ENCODE measurements at regions not wholly inside any gene's neighbourhood (a gene's known extent, or its start where the extent isn't known, plus 50 kb on each side); places are given as distances from the start of the nearest gene placed in this dataset.

GRCh38 chr1:102099916-102100315 is 103.2 kb upstream of the OLFM3 start:
- H3K4me1 ChIP-seq (ENCODE audit: control insufficient read depth in 1 of 2, insufficient read depth in 2 of 2, low read length in 2 of 2) = no peaks in the 10 kb centered on the region
- H3K27me3 ChIP-seq (ENCODE audit: control insufficient read depth in 1 of 2, insufficient read depth in 2 of 2, low read length in 1 of 2) = no peaks in the 10 kb centered on the region
- no peak for ATAC-seq (ENCODE audit: low FRiP score)
- H3K36me3 ChIP-seq (ENCODE audit: control insufficient read depth in 1 of 2, insufficient read depth in 2 of 2, low read length in 1 of 2) = no peaks in the 10 kb centered on the region
- H3K4me3 ChIP-seq (ENCODE audit: low read length in 2 of 2) = no peak overlapping the region
- intact Hi-C loops (cut with DNase I) = no loop called here
- H3K27ac ChIP-seq (ENCODE audit: low read depth in 1 of 2, low read length in 2 of 2) = no peak overlapping the region
- no peak for DNase-seq
- H3K9me3 ChIP-seq (ENCODE audit: control insufficient read depth, low read length) = no peaks in the 10 kb centered on the region
- WGBS, 2 donors = 83% methylated on average over 4 of the region's 4 CpGs

DNA sequence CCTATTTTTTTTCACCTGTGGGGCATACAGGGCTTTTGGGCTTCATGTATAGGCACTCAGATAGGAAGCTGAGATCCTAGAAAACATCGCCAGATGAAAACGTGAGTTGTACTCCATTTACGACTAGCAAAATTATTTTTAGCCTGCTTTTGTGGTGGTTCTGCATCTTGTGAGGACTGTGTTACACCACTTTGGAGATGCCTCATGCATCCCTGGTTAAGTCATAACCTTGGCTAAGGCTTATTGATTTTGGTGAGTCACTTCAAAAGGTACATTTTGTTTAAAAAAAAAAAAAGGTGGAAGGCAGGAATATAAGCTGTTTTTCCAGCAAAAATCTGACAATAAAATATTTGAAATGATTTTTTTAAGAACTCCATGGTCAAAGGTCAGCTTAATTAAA is 101.8 kb upstream of the OLFM3 start:
- H3K27me3 ChIP-seq (ENCODE audit: control insufficient read depth in 1 of 2, insufficient read depth in 2 of 2, low read length in 1 of 2) = no peaks in the 10 kb centered on the region
- no peaks in the 10 kb centered on the region for H3K4me1 ChIP-seq (ENCODE audit: control insufficient read depth in 1 of 2, insufficient read depth in 2 of 2, low read length in 2 of 2)
- H3K4me3 ChIP-seq (ENCODE audit: low read length in 2 of 2) = no peak overlapping the region
- no peaks in the 10 kb centered on the region for H3K9me3 ChIP-seq (ENCODE audit: control insufficient read depth, low read length)
- 74 to 80% methylated on average over 3 of the region's 3 CpGs for WGBS, 2 donors
- H3K36me3 ChIP-seq (ENCODE audit: control insufficient read depth in 1 of 2, insufficient read depth in 2 of 2, low read length in 1 of 2) = no peaks in the 10 kb centered on the region
- intact Hi-C loops (cut with DNase I) = no loop called here
- H3K27ac ChIP-seq (ENCODE audit: low read depth in 1 of 2, low read length in 2 of 2) = no peak overlapping the region
- ATAC-seq (ENCODE audit: low FRiP score) (no peak), DNase-seq (no peak)

DNA sequence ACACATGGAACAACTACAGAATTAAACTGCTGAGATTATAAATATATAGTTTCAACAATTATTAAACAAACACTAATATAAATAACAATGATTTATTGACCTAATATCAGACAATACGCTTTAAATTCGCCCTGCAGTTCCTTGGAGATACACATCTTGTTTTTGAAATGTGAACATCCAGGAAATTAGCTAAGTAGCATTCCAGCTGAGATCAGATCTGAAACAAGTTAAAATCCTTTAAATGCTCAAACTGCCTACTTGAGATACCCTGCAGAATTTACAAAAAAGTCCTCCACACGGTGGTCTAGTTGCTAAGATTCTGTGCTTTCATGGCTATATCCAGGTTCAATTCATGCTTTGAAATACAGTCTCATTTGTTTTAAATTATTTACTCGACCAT is 101.4 kb upstream of the OLFM3 start:
- no peaks in the 10 kb centered on the region for H3K9me3 ChIP-seq (ENCODE audit: control insufficient read depth, low read length)
- WGBS, 2 donors = 49 to 57% methylated on average over 4 of the region's 4 CpGs
- no peak overlapping the region for H3K27ac ChIP-seq (ENCODE audit: low read depth in 1 of 2, low read length in 2 of 2)
- H3K27me3 ChIP-seq (ENCODE audit: control insufficient read depth in 1 of 2, insufficient read depth in 2 of 2, low read length in 1 of 2) = no peaks in the 10 kb centered on the region
- ATAC-seq (ENCODE audit: low FRiP score) = no peak
- intact Hi-C loops (cut with DNase I) = no loop called here
- no peaks in the 10 kb centered on the region for H3K36me3 ChIP-seq (ENCODE audit: control insufficient read depth in 1 of 2, insufficient read depth in 2 of 2, low read length in 1 of 2)
- H3K4me1 ChIP-seq (ENCODE audit: control insufficient read depth in 1 of 2, insufficient read depth in 2 of 2, low read length in 2 of 2) = no peaks in the 10 kb centered on the region
- no peak overlapping the region for H3K4me3 ChIP-seq (ENCODE audit: low read length in 2 of 2)
- no peak for DNase-seq

DNA sequence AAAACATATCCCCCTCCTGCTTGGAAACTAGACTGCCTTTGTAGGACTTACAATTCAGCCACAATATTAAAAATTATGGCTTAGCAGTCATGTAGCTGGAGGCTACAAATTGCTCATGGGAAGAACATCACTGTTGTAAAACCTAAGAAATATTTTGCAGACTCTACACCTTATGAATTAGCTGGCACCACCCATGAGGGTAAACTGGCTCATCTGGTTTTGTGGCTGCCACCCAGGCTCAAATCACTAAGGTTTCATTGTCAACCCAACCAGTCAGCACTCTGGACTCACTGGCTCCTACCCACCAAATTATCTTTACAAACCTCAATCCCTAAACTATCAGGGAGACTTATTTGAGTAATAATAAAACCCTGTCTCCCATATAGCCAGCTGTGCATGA is 100.7 kb upstream of the OLFM3 start:
- no peaks in the 10 kb centered on the region for H3K4me1 ChIP-seq (ENCODE audit: control insufficient read depth in 1 of 2, insufficient read depth in 2 of 2, low read length in 2 of 2)
- H3K9me3 ChIP-seq (ENCODE audit: control insufficient read depth, low read length) = no peaks in the 10 kb centered on the region
- H3K27me3 ChIP-seq (ENCODE audit: control insufficient read depth in 1 of 2, insufficient read depth in 2 of 2, low read length in 1 of 2) = no peaks in the 10 kb centered on the region
- DNase-seq (no peak), ATAC-seq (ENCODE audit: low FRiP score) (no peak)
- no peaks in the 10 kb centered on the region for H3K36me3 ChIP-seq (ENCODE audit: control insufficient read depth in 1 of 2, insufficient read depth in 2 of 2, low read length in 1 of 2)
- H3K4me3 ChIP-seq (ENCODE audit: low read length in 2 of 2) = no peak overlapping the region
- no peak overlapping the region for H3K27ac ChIP-seq (ENCODE audit: low read depth in 1 of 2, low read length in 2 of 2)
- intact Hi-C loops (cut with DNase I) = no loop called here

DNA sequence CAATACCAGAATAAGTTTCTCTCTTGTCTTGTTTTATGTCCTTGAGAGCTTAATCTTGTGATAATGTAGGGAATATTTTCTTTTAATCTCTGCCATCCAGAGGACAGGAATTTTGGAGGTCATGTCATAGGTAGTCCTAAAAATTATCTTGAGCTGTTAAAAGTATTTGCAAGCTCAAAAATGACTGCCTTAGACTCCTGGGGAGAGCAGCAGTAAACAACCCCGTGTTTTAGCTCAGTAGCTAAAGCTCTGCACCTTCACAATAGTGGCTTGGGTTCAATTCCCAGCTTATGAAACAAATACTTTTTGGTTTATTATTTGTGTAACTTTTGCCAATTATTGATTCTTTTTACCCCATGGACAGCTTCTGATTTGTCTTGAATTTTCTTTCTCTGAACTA is 99.4 kb upstream of the OLFM3 start:
- Histone ChIP-seq H3K27ac (ENCODE audit: low read depth in 1 of 2, low read length in 2 of 2) (no peak overlapping the region), H3K4me1 (ENCODE audit: control insufficient read depth in 1 of 2, insufficient read depth in 2 of 2, low read length in 2 of 2) (no peaks in the 10 kb centered on the region), H3K27me3 (ENCODE audit: control insufficient read depth in 1 of 2, insufficient read depth in 2 of 2, low read length in 1 of 2) (no peaks in the 10 kb centered on the region), H3K36me3 (ENCODE audit: control insufficient read depth in 1 of 2, insufficient read depth in 2 of 2, low read length in 1 of 2) (no peaks in the 10 kb centered on the region), H3K9me3 (ENCODE audit: control insufficient read depth, low read length) (no peaks in the 10 kb centered on the region), H3K4me3 (ENCODE audit: low read length in 2 of 2) (no peak overlapping the region)
- no peak for DNase-seq
- intact Hi-C loops (cut with DNase I) = no loop called here
- ATAC-seq (ENCODE audit: low FRiP score) = no peak
- 30 to 50% methylated on average over 1 of the region's 1 CpG for WGBS, 2 donors

DNA sequence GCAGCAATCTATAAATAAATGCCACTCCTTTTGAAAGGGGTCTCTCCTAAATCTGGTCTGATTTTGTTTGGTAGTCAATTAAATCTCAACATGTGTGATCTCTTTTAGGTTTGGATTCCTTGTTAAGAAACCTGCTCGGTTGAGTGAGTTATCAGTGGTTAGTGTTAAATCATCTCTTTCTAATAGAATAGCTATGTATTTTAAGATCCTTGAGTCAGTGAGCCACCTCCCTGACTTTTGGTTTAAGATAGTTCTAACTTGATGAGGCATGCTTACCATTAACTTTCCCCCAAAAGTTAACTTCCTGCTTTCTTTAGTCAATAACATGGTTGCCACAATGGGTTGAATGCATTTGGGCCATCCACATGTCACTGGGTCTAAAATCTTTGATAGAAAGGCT is 93.1 kb upstream of the OLFM3 start:
- Histone ChIP-seq H3K9me3 (ENCODE audit: control insufficient read depth, low read length) (peaks cover 1% of the 10 kb centered on the region), H3K36me3 (ENCODE audit: control insufficient read depth in 1 of 2, insufficient read depth in 2 of 2, low read length in 1 of 2) (no peaks in the 10 kb centered on the region), H3K27ac (ENCODE audit: low read depth in 1 of 2, low read length in 2 of 2) (no peak overlapping the region), H3K4me3 (ENCODE audit: low read length in 2 of 2) (no peak overlapping the region), H3K27me3 (ENCODE audit: control insufficient read depth in 1 of 2, insufficient read depth in 2 of 2, low read length in 1 of 2) (no peaks in the 10 kb centered on the region), H3K4me1 (ENCODE audit: control insufficient read depth in 1 of 2, insufficient read depth in 2 of 2, low read length in 2 of 2) (no peaks in the 10 kb centered on the region)
- no peak for ATAC-seq (ENCODE audit: low FRiP score)
- WGBS, 2 donors = 77 to 91% methylated on average over 1 of the region's 1 CpG
- no peak for DNase-seq
- intact Hi-C loops (cut with DNase I) = no loop called here

- no peak overlapping the region for H3K4me3 ChIP-seq (ENCODE audit: low read length in 2 of 2)
- no peaks in the 10 kb centered on the region for H3K36me3 ChIP-seq (ENCODE audit: control insufficient read depth in 1 of 2, insufficient read depth in 2 of 2, low read length in 1 of 2)
- no peaks in the 10 kb centered on the region for H3K4me1 ChIP-seq (ENCODE audit: control insufficient read depth in 1 of 2, insufficient read depth in 2 of 2, low read length in 2 of 2)
- no peak overlapping the region for H3K27ac ChIP-seq (ENCODE audit: low read depth in 1 of 2, low read length in 2 of 2)
- DNase-seq (no peak), ATAC-seq (ENCODE audit: low FRiP score) (no peak)
- H3K9me3 ChIP-seq (ENCODE audit: control insufficient read depth, low read length) = peaks cover 1% of the 10 kb centered on the region
- intact Hi-C loops (cut with DNase I) = no loop called here
- H3K27me3 ChIP-seq (ENCODE audit: control insufficient read depth in 1 of 2, insufficient read depth in 2 of 2, low read length in 1 of 2) = no peaks in the 10 kb centered on the region
- 86 to 88% methylated on average over 1 of the region's 1 CpG for WGBS, 2 donors
These were observed 89.2 kb upstream of the OLFM3 start for GRCh38 chr1:102085896-102086295.

GRCh38 chr1:102084771-102085535 is 88.2 kb upstream of the OLFM3 start:
- H3K27me3 ChIP-seq (ENCODE audit: control insufficient read depth in 1 of 2, insufficient read depth in 2 of 2, low read length in 1 of 2) = no peaks in the 10 kb centered on the region
- H3K4me3 ChIP-seq (ENCODE audit: low read length in 2 of 2) = no peak overlapping the region
- peaks cover under 1% of the 10 kb centered on the region for H3K9me3 ChIP-seq (ENCODE audit: control insufficient read depth, low read length)
- H3K4me1 ChIP-seq (ENCODE audit: control insufficient read depth in 1 of 2, insufficient read depth in 2 of 2, low read length in 2 of 2) = no peaks in the 10 kb centered on the region
- H3K27ac ChIP-seq (ENCODE audit: low read depth in 1 of 2, low read length in 2 of 2) = no peak overlapping the region
- no peaks in the 10 kb centered on the region for H3K36me3 ChIP-seq (ENCODE audit: control insufficient read depth in 1 of 2, insufficient read depth in 2 of 2, low read length in 1 of 2)
- DNase-seq (no peak), ATAC-seq (ENCODE audit: low FRiP score) (no peak)
- intact Hi-C loops (cut with DNase I) = no loop called here
- 56 to 67% methylated on average over 1 of the region's 1 CpG for WGBS, 2 donors

- intact Hi-C loops (cut with DNase I) = no loop called here
- Histone ChIP-seq H3K27me3 (ENCODE audit: control insufficient read depth in 1 of 2, insufficient read depth in 2 of 2, low read length in 1 of 2) (no peaks in the 10 kb centered on the region), H3K9me3 (ENCODE audit: control insufficient read depth, low read length) (no peaks in the 10 kb centered on the region), H3K4me1 (ENCODE audit: control insufficient read depth in 1 of 2, insufficient read depth in 2 of 2, low read length in 2 of 2) (no peaks in the 10 kb centered on the region), H3K4me3 (ENCODE audit: low read length in 2 of 2) (no peak overlapping the region), H3K36me3 (ENCODE audit: control insufficient read depth in 1 of 2, insufficient read depth in 2 of 2, low read length in 1 of 2) (no peaks in the 10 kb centered on the region), H3K27ac (ENCODE audit: low read depth in 1 of 2, low read length in 2 of 2) (no peak overlapping the region)
- 64 to 67% methylated on average over 3 of the region's 3 CpGs for WGBS, 2 donors
- no peak for DNase-seq
- no peak for ATAC-seq (ENCODE audit: low FRiP score)
These were observed 86.5 kb upstream of the OLFM3 start for GRCh38 chr1:102083192-102083591.

All from aorta (tissue), 5 donors.